ENCODE measurements at regions not wholly inside any gene's neighbourhood (a gene's known extent, or its start where the extent isn't known, plus 50 kb on each side); places are given as distances from the start of the nearest gene placed in this dataset.

- no peak for TF ChIP-seq EZH2 (IDR thresholded peaks at IDR 0.05; ENCODE audit: low read length, unreplicated experiment)
- no peak for TF ChIP-seq CTCF (conservative IDR thresholded peaks at IDR 0.05; ENCODE audit: low read depth, low read length)
These were observed 83.1 kb upstream of the IGFBP7 start for GRCh38 chr4:57193209-57193810.

All from PC-3 (cell line).